Upper lobe of right lung (tissue), 1 donor: ENCODE measurements at regions not wholly inside any gene's neighbourhood (a gene's known extent, or its start where the extent isn't known, plus 50 kb on each side); places are given as distances from the start of the nearest gene placed in this dataset.

Source experiments
- ATAC-seq: fragments of 200-7000 bp; cut with Tn5 transposase; one replicate; pipeline ENCODE4 v1.9.1; 2020; ENCODE audit warnings: mild to moderate bottlenecking, moderate library complexity
- DNase-seq: peaks from one replicate; pipeline ENCODE4 v3.0.0-alpha.2; 2020
- H3K27ac ChIP-seq: fragments of 200-600 bp; one replicate; pipeline ENCODE4 v1.8.0; 2022
- H3K27me3 ChIP-seq: fragments of 200-600 bp; one replicate; pipeline ENCODE4 v1.8.0; 2022; ENCODE audit warnings: mild to moderate bottlenecking
- H3K36me3 ChIP-seq: fragments of 200-600 bp; one replicate; pipeline ENCODE4 v1.8.0; 2022
- H3K4me1 ChIP-seq: fragments of 200-600 bp; one replicate; pipeline ENCODE4 v1.8.0; 2022
- H3K4me3 ChIP-seq: fragments of 200-600 bp; one replicate; pipeline ENCODE4 v1.8.0; 2022; ENCODE audit warnings: mild to moderate bottlenecking
- H3K9me3 ChIP-seq: fragments of 200-600 bp; one replicate; pipeline ENCODE4 v1.8.0; 2022
- CTCF ChIP-seq: fragments of 200-600 bp; IDR thresholded peaks from one replicate; pipeline ENCODE4 v1.8.0; 2022; ENCODE audit warnings: antibody characterized with exemption
- intact Hi-C: fragments of 100-400 bp; cut with DNase I; formaldehyde crosslinking; loops from one replicate; pipeline ENCODE4 v1.11.0; 2022
- donor health status: DM: no; HTN: yes; CAD: no; lungs with severe emphysema.

DNA sequence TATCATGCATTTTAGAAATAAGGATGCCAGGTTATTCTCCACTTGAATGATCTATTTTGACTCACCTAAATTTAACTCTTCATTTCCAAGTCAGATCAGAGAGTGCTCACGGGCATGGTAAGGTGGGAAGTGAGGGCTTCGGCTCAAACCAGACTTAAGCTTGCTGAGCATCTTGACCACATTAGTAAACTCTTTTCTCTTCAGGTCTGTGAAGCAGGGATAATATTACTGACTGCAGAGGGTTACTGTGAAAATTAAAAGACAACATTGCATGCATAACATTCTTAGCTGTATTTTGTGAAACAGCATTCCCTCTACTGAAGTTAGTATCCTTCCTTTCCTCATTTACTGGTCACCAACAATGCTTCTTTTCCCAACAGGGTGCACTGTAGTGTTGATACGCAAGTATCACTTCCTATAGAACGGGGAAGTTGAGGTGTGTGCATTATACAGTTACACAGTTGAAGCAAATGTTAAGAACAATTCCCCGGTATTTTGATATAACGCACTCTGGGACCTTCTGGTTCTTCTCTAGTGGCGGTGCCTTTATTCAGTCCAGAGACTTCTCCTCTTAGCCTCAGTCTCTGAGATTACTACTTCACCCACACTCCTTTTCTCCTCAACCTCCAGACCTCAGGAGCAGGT, 74.1 kb upstream of the MNS1 start:
- no peak for ATAC-seq
- Histone ChIP-seq H3K27me3 (no peaks in the 10 kb centered on the region), H3K4me3 (no peak overlapping the region), H3K27ac (no peak overlapping the region), H3K4me1 (no peaks in the 10 kb centered on the region), H3K36me3 (no peaks in the 10 kb centered on the region), H3K9me3 (no peaks in the 10 kb centered on the region)
- no peak for DNase-seq
- intact Hi-C loops, result no loop called here
- no peak for TF ChIP-seq CTCF

DNA sequence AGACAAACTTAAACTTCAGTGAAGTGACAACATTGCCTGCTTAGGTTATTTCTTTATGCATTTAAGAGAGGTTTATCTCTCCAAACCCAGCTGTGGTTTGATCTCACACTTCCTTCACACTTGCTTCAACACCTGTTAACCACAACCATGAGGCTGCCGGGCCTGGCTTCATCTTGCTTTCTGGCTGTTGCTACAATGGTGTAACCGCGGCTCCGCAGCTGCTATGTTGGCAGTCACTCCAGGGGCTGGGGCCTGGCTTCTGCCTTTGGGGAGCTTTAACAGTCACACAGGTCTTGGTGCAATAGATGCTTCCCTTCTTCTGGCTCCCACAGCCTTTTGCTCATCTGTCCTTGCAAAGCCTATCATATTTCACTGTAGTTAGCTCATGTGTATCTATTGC, 72.9 kb upstream of the MNS1 start:
- Histone ChIP-seq H3K36me3 (no peaks in the 10 kb centered on the region), H3K27me3 (no peaks in the 10 kb centered on the region), H3K4me1 (no peaks in the 10 kb centered on the region), H3K4me3 (no peak overlapping the region), H3K9me3 (no peaks in the 10 kb centered on the region), H3K27ac (no peak overlapping the region)
- intact Hi-C loops, result no loop called here
- ATAC-seq, result no peak
- no peak for TF ChIP-seq CTCF
- DNase-seq, result peak; percentile 57

DNA sequence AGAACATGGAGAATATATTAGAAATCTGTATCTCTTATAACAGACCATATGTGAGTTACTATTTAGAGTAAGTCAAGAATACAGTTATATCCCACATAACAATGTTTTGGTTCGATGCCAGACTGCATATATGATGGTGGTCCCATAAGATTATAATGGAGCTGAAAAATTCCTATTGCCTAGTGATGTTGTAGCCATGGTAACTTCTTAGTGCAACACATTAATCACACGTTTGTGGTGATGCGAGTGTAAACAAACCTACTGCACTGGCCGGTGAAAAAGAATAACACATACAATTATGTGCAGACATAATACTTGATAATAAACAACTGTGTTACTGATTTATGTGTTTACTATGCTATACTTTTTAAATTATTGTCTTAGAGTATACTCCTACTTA, 69.8 kb upstream of the MNS1 start:
- Histone ChIP-seq H3K36me3 (no peaks in the 10 kb centered on the region), H3K4me1 (no peaks in the 10 kb centered on the region), H3K27me3 (no peaks in the 10 kb centered on the region), H3K4me3 (no peak overlapping the region), H3K27ac (no peak overlapping the region), H3K9me3 (no peaks in the 10 kb centered on the region)
- ATAC-seq, result no peak
- intact Hi-C loops, result no loop called here
- no peak for DNase-seq
- no peak for TF ChIP-seq CTCF

DNA sequence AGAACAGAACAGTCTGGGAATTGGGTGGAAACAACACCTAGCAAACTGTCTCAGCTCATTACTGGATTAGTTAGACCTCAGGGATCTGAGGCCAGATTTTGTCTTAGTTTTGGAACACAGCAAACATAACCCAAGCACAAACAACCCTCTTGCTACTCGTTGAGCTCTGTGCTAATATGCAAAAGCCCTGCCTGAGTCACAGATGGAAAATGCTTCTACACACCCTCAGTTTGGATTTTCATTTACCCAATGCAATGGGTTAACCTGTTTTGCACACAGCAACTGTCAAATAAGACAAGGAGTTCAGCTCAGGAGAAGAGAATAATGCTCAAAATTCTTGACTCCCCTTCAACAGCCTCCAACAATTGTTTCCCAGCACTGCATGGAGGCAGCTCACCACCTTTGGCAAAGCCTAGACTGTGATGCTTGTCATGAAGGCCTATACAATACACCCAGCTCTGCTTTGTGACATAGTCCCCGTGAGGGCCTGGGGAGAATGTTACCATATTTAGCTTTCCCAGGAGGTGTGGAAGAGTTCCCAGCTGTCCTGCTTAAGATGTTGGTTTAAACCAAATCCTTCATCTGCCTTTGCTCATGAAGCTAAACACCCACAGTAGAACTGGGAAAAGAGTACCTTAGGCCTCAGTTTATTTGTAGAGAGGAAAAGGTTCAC, 68.9 kb upstream of the MNS1 start:
- no peak overlapping the region for H3K4me3 ChIP-seq
- H3K36me3 ChIP-seq, result no peaks in the 10 kb centered on the region
- no peaks in the 10 kb centered on the region for H3K9me3 ChIP-seq
- no peaks in the 10 kb centered on the region for H3K4me1 ChIP-seq
- intact Hi-C loops, result no loop called here
- DNase-seq (no peak), ATAC-seq (no peak)
- no peak overlapping the region for H3K27ac ChIP-seq
- TF ChIP-seq CTCF, result no peak
- H3K27me3 ChIP-seq, result no peaks in the 10 kb centered on the region

GRCh38 chr15:56532721-56533460, 68.0 kb upstream of the MNS1 start:
- Histone ChIP-seq H3K27ac (no peak overlapping the region), H3K4me1 (no peaks in the 10 kb centered on the region), H3K27me3 (no peaks in the 10 kb centered on the region), H3K4me3 (no peak overlapping the region), H3K9me3 (no peaks in the 10 kb centered on the region), H3K36me3 (no peaks in the 10 kb centered on the region)
- ATAC-seq (no peak), DNase-seq (no peak)
- intact Hi-C loops, result no loop called here
- TF ChIP-seq CTCF, result no peak
